DND-41 (cell line): ENCODE measurements at regions not wholly inside any gene's neighbourhood (a gene's known extent, or its start where the extent isn't known, plus 50 kb on each side); places are given as distances from the start of the nearest gene placed in this dataset.
"Not testable (repeated sequence)": the region's sequence is repeated elsewhere in the genome, so short reads cannot be mapped to it uniquely, and the experiment has no call there.

Source experiments
- EZH2 ChIP-seq: IDR thresholded peaks from 3 replicates; pipeline ENCODE4 v1.6.1; 2012; ENCODE audit warnings: borderline replicate concordance, low read depth, mild to moderate bottlenecking, moderate library complexity, low read length, inconsistent platforms; ENCODE audit not compliant: severe bottlenecking
- TF ChIP-seq, protein P1 (sequence below): IDR thresholded peaks from 2 replicates; pipeline ENCODE4 v1.5.1; 2012; ENCODE audit warnings: borderline replicate concordance, low read length, moderate library complexity, mild to moderate bottlenecking; ENCODE audit not compliant: poor library complexity, severe bottlenecking; ENCODE audit errors: extremely low read depth

DNA sequence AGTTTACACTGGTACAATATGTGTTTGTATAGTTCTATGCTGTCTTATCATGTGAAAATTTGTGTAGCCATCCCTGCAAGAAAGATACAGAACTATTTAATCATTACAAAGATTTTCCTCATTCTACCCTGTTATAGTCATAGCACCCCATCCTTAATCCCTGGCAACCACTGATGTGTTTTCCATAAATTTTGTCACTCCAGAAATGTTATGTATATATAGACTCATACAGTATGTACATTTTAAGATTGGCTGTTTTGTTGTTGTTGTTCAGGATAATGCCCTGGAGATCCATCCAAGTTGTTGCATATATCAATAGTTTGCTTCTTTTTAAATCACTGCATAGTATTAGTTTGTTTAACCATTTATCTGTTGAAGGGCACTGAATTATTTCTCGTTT lies 1911.9 kb downstream of the KHDRBS2 start:
- TF ChIP-seq, protein P1, sequence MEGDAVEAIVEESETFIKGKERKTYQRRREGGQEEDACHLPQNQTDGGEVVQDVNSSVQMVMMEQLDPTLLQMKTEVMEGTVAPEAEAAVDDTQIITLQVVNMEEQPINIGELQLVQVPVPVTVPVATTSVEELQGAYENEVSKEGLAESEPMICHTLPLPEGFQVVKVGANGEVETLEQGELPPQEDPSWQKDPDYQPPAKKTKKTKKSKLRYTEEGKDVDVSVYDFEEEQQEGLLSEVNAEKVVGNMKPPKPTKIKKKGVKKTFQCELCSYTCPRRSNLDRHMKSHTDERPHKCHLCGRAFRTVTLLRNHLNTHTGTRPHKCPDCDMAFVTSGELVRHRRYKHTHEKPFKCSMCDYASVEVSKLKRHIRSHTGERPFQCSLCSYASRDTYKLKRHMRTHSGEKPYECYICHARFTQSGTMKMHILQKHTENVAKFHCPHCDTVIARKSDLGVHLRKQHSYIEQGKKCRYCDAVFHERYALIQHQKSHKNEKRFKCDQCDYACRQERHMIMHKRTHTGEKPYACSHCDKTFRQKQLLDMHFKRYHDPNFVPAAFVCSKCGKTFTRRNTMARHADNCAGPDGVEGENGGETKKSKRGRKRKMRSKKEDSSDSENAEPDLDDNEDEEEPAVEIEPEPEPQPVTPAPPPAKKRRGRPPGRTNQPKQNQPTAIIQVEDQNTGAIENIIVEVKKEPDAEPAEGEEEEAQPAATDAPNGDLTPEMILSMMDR = not testable (repeated sequence)
- not testable (repeated sequence) for TF ChIP-seq EZH2
